ENCODE measurements at regions not wholly inside any gene's neighbourhood (a gene's known extent, or its start where the extent isn't known, plus 50 kb on each side); places are given as distances from the start of the nearest gene placed in this dataset.

- no peak overlapping the region for H3K4me3 ChIP-seq (ENCODE audit: low read length)
- TF ChIP-seq EZH2phosphoT487 (IDR thresholded peaks at IDR 0.05; ENCODE audit: low read depth): no peak
- TF ChIP-seq CTCF (IDR thresholded peaks at IDR 0.05; ENCODE audit: low read depth, low read length): no peak
- H3K9ac ChIP-seq (ENCODE audit: low read length): no peak overlapping the region
- H3K79me2 ChIP-seq (ENCODE audit: low read length): no peaks in the 10 kb centered on the region
- H3K36me3 ChIP-seq (replicated peaks; ENCODE audit: low read depth, low read length): no peaks in the 10 kb centered on the region
- no peak overlapping the region for H3K4me2 ChIP-seq (ENCODE audit: low read length)
- H3K4me1 ChIP-seq (ENCODE audit: low read length): no peaks in the 10 kb centered on the region
- no peaks in the 10 kb centered on the region for H4K20me1 ChIP-seq (ENCODE audit: insufficient read depth, low read length)
- no peak overlapping the region for H3K27ac ChIP-seq (ENCODE audit: low read length)
- H2AFZ ChIP-seq (ENCODE audit: low read depth, low read length): no peak overlapping the region
- no peaks in the 10 kb centered on the region for H3K27me3 ChIP-seq (ENCODE audit: low read depth, low read length)
- no peaks in the 10 kb centered on the region for H3K9me3 ChIP-seq (ENCODE audit: insufficient read depth, low read length)
These were observed 525.6 kb downstream of the EPHA7 start for GRCh38 chr6:92893741-92894140.

- TF ChIP-seq EZH2phosphoT487 (IDR thresholded peaks at IDR 0.05; ENCODE audit: low read depth) (no peak), CTCF (IDR thresholded peaks at IDR 0.05; ENCODE audit: low read depth, low read length) (no peak)
- Histone ChIP-seq H3K79me2 (ENCODE audit: low read length) (no peaks in the 10 kb centered on the region), H4K20me1 (ENCODE audit: insufficient read depth, low read length) (no peaks in the 10 kb centered on the region), H3K4me2 (ENCODE audit: low read length) (no peak overlapping the region), H3K4me3 (ENCODE audit: low read length) (no peak overlapping the region), H3K4me1 (ENCODE audit: low read length) (no peaks in the 10 kb centered on the region), H3K36me3 (replicated peaks; ENCODE audit: low read depth, low read length) (no peaks in the 10 kb centered on the region), H3K9ac (ENCODE audit: low read length) (no peak overlapping the region), H3K27me3 (ENCODE audit: low read depth, low read length) (no peaks in the 10 kb centered on the region), H3K9me3 (ENCODE audit: insufficient read depth, low read length) (no peaks in the 10 kb centered on the region), H2AFZ (ENCODE audit: low read depth, low read length) (no peak overlapping the region), H3K27ac (ENCODE audit: low read length) (no peak overlapping the region)
These were observed 526.7 kb downstream of the EPHA7 start for GRCh38 chr6:92892626-92893170.

GRCh38 chr6:92888316-92888715 is 531.0 kb downstream of the EPHA7 start:
- Histone ChIP-seq H3K4me3 (ENCODE audit: low read length) (no peak overlapping the region), H3K27ac (ENCODE audit: low read length) (no peak overlapping the region), H3K79me2 (ENCODE audit: low read length) (no peaks in the 10 kb centered on the region), H3K36me3 (replicated peaks; ENCODE audit: low read depth, low read length) (no peaks in the 10 kb centered on the region), H3K9me3 (ENCODE audit: insufficient read depth, low read length) (no peaks in the 10 kb centered on the region), H4K20me1 (ENCODE audit: insufficient read depth, low read length) (no peaks in the 10 kb centered on the region), H3K27me3 (ENCODE audit: low read depth, low read length) (no peaks in the 10 kb centered on the region), H3K4me2 (ENCODE audit: low read length) (no peak overlapping the region), H3K4me1 (ENCODE audit: low read length) (no peaks in the 10 kb centered on the region), H3K9ac (ENCODE audit: low read length) (no peak overlapping the region), H2AFZ (ENCODE audit: low read depth, low read length) (no peak overlapping the region)
- TF ChIP-seq EZH2phosphoT487 (IDR thresholded peaks at IDR 0.05; ENCODE audit: low read depth): no peak
- no peak for TF ChIP-seq CTCF (IDR thresholded peaks at IDR 0.05; ENCODE audit: low read depth, low read length)

- Histone ChIP-seq H3K4me3 (ENCODE audit: low read length) (no peak overlapping the region), H3K4me2 (ENCODE audit: low read length) (no peak overlapping the region), H4K20me1 (ENCODE audit: insufficient read depth, low read length) (no peaks in the 10 kb centered on the region), H3K9ac (ENCODE audit: low read length) (no peak overlapping the region), H3K4me1 (ENCODE audit: low read length) (no peaks in the 10 kb centered on the region), H3K36me3 (replicated peaks; ENCODE audit: low read depth, low read length) (no peaks in the 10 kb centered on the region), H3K27me3 (ENCODE audit: low read depth, low read length) (no peaks in the 10 kb centered on the region), H3K79me2 (ENCODE audit: low read length) (no peaks in the 10 kb centered on the region), H3K9me3 (ENCODE audit: insufficient read depth, low read length) (no peaks in the 10 kb centered on the region), H2AFZ (ENCODE audit: low read depth, low read length) (no peak overlapping the region), H3K27ac (ENCODE audit: low read length) (no peak overlapping the region)
- TF ChIP-seq CTCF (IDR thresholded peaks at IDR 0.05; ENCODE audit: low read depth, low read length) (no peak), EZH2phosphoT487 (IDR thresholded peaks at IDR 0.05; ENCODE audit: low read depth) (no peak)
These were observed 531.5 kb downstream of the EPHA7 start for GRCh38 chr6:92887871-92888270.

Measured in OCI-LY3 (cell line).